ENCODE measurements at regions not wholly inside any gene's neighbourhood (a gene's known extent, or its start where the extent isn't known, plus 50 kb on each side); places are given as distances from the start of the nearest gene placed in this dataset.

DNA sequence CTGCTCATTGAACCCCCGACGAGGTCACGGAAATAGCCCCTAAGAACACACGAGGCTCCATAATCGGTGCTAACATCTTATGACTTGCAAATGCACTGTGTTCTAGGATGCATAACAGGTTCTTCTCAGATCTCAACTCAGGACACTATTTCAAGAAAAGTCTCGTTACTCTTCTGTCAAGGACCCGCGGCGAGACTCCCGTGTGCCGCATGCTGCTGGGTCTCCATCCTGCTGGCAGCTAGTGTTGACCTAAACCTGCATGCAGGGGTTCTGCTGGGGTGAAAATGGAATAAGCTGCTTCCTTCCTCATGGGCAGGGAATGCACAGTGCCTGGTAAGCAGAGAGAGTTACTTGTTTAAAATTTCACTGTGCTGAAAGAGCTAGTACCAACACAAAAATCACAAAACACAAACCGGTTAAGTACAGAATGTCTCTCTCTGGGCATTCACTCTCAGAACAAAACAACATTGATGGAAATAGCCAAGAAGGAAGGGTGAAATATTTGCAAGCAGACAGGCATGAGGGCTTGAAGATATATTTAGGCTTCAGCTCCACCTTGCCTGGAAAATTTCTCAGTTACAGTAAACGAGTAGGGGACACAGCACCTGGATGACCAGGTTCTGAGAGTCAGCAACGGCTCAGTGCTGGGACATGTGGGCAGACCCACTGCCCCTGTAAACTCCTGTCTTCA is 416.5 kb downstream of the GADD45G start:
- no peak for TF ChIP-seq POLR2A (IDR thresholded peaks at IDR 0.05)
- TF ChIP-seq, protein P1, sequence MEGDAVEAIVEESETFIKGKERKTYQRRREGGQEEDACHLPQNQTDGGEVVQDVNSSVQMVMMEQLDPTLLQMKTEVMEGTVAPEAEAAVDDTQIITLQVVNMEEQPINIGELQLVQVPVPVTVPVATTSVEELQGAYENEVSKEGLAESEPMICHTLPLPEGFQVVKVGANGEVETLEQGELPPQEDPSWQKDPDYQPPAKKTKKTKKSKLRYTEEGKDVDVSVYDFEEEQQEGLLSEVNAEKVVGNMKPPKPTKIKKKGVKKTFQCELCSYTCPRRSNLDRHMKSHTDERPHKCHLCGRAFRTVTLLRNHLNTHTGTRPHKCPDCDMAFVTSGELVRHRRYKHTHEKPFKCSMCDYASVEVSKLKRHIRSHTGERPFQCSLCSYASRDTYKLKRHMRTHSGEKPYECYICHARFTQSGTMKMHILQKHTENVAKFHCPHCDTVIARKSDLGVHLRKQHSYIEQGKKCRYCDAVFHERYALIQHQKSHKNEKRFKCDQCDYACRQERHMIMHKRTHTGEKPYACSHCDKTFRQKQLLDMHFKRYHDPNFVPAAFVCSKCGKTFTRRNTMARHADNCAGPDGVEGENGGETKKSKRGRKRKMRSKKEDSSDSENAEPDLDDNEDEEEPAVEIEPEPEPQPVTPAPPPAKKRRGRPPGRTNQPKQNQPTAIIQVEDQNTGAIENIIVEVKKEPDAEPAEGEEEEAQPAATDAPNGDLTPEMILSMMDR (IDR thresholded peaks at IDR 0.05) = no peak
- TF ChIP-seq POLR2AphosphoS5 (IDR thresholded peaks at IDR 0.05) = no peak
